GM23338 (cell line): ENCODE measurements at regions not wholly inside any gene's neighbourhood (a gene's known extent, or its start where the extent isn't known, plus 50 kb on each side); places are given as distances from the start of the nearest gene placed in this dataset.
A peak's percentile ranks its signal among the peaks of the same experiment; 100 is the strongest.

Experiments
- EZH2 ChIP-seq: fragments of 200-600 bp; sonication (generic); IDR thresholded peaks from one replicate; pipeline ENCODE4 v1.8.0; 2017; ENCODE audit warnings: antibody characterized with exemption, mild to moderate bottlenecking, low read depth; ENCODE audit not compliant: unreplicated experiment
- EZH2phosphoT487 ChIP-seq: fragments of 200-600 bp; sonication (generic); IDR thresholded peaks from one replicate; pipeline ENCODE4 v1.8.1; 2018; ENCODE audit warnings: antibody characterized with exemption; ENCODE audit not compliant: unreplicated experiment
- JUNB ChIP-seq: IDR thresholded peaks from one replicate; pipeline ENCODE4 v1.6.1; 2016; ENCODE audit warnings: antibody characterized with exemption; ENCODE audit not compliant: unreplicated experiment
- POLR2AphosphoS5 ChIP-seq: IDR thresholded peaks from 2 replicates; pipeline ENCODE4 v1.6.1; 2016; ENCODE audit warnings: antibody characterized with exemption, low read depth
- STAT1 ChIP-seq: IDR thresholded peaks from one replicate; pipeline ENCODE4 v1.6.1; 2016; ENCODE audit warnings: antibody characterized with exemption; ENCODE audit not compliant: unreplicated experiment
- ZNF331 ChIP-seq: fragments of 250-450 bp; sonication (Bioruptor Pico); IDR thresholded peaks from 2 replicates; pipeline ENCODE4 v1.5.0; 2020; ENCODE audit warnings: low read depth, mild to moderate bottlenecking, moderate library complexity
- TF ChIP-seq, protein P1 (sequence below), 2 experiments: fragments of 200-600 bp in 1 of 2; sonication (generic) in 1 of 2; conservative IDR thresholded peaks; 2 replicates each; pipeline versions ENCODE4 v1.5.1 to v1.6.1; 2016 to 2017; ENCODE audit warnings: antibody characterized with exemption in 2 of 2, low read depth in 2 of 2, mild to moderate bottlenecking in 2 of 2, moderate library complexity in 1 of 2
- TF ChIP-seq, protein P2 (sequence below): IDR thresholded peaks from one replicate; pipeline ENCODE4 v1.6.1; 2018; ENCODE audit warnings: antibody characterized with exemption; ENCODE audit not compliant: unreplicated experiment

DNA sequence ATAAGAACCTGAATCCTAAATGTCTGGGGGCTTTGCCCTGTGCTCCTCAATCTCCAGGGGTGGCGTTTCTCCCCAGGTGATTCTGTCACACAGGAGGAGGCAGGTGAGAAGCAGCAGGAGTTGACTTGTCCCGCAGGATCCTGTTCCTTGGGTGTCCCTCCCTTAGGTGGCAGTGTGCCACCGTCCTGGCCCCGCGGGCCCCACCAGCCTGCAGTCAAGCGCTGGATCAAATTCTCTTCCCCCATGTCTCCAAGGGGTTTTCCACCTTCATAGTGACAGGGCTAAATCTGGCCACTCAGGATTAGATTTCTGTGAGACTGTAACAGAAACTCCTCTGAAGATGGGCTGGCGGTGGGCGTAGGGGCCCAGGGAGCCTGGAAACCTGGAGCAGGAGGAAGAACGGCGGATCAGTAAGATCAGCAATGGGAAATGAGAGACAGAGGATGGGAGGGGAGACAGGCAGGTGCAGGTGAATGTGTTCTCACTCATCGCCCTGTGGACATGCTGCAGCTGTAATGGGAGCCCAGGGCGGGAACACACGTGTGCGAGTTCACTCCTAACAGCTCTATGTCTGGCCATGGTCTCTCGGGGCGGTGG is 329.2 kb upstream of the COBL start:
- TF ChIP-seq, protein P1, sequence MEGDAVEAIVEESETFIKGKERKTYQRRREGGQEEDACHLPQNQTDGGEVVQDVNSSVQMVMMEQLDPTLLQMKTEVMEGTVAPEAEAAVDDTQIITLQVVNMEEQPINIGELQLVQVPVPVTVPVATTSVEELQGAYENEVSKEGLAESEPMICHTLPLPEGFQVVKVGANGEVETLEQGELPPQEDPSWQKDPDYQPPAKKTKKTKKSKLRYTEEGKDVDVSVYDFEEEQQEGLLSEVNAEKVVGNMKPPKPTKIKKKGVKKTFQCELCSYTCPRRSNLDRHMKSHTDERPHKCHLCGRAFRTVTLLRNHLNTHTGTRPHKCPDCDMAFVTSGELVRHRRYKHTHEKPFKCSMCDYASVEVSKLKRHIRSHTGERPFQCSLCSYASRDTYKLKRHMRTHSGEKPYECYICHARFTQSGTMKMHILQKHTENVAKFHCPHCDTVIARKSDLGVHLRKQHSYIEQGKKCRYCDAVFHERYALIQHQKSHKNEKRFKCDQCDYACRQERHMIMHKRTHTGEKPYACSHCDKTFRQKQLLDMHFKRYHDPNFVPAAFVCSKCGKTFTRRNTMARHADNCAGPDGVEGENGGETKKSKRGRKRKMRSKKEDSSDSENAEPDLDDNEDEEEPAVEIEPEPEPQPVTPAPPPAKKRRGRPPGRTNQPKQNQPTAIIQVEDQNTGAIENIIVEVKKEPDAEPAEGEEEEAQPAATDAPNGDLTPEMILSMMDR (conservative IDR thresholded peaks at IDR 0.05; ENCODE audit: low read depth in 2 of 2): peak; percentile 29 to 48; a peak in 3 of 4 replicates
- TF ChIP-seq POLR2AphosphoS5 (no peak), EZH2phosphoT487 (no peak), ZNF331 (CRISPR knock-in tag) (no peak), EZH2 (no peak), STAT1 (no peak), JUNB (no peak)
- TF ChIP-seq, protein P2, sequence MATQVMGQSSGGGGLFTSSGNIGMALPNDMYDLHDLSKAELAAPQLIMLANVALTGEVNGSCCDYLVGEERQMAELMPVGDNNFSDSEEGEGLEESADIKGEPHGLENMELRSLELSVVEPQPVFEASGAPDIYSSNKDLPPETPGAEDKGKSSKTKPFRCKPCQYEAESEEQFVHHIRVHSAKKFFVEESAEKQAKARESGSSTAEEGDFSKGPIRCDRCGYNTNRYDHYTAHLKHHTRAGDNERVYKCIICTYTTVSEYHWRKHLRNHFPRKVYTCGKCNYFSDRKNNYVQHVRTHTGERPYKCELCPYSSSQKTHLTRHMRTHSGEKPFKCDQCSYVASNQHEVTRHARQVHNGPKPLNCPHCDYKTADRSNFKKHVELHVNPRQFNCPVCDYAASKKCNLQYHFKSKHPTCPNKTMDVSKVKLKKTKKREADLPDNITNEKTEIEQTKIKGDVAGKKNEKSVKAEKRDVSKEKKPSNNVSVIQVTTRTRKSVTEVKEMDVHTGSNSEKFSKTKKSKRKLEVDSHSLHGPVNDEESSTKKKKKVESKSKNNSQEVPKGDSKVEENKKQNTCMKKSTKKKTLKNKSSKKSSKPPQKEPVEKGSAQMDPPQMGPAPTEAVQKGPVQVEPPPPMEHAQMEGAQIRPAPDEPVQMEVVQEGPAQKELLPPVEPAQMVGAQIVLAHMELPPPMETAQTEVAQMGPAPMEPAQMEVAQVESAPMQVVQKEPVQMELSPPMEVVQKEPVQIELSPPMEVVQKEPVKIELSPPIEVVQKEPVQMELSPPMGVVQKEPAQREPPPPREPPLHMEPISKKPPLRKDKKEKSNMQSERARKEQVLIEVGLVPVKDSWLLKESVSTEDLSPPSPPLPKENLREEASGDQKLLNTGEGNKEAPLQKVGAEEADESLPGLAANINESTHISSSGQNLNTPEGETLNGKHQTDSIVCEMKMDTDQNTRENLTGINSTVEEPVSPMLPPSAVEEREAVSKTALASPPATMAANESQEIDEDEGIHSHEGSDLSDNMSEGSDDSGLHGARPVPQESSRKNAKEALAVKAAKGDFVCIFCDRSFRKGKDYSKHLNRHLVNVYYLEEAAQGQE: no peak
